Liver (tissue), 8 donors: ENCODE measurements at regions not wholly inside any gene's neighbourhood (a gene's known extent, or its start where the extent isn't known, plus 50 kb on each side); places are given as distances from the start of the nearest gene placed in this dataset.

Source experiments
- DNase-seq: peaks from one replicate; pipeline ENCODE4 v3.0.0-alpha.2; 2017; ENCODE audit warnings: low spot score
- H3K27ac ChIP-seq, 2 donors: one replicate each; pipeline ENCODE4 v1.7.0; 2013; ENCODE audit warnings: inconsistent platforms in 2 of 2, low read length in 2 of 2, control low read depth in 1 of 2, low read depth in 1 of 2, mild to moderate bottlenecking in 1 of 2
- H3K27me3 ChIP-seq, 4 donors: one replicate each; pipeline versions ENCODE4 v1.6.1 to v1.7.0; 2013; ENCODE audit warnings: low read length in 3 of 4, inconsistent platforms in 1 of 4, mild to moderate bottlenecking in 1 of 4, moderate library complexity in 1 of 4; ENCODE audit not compliant: control insufficient read depth in 4 of 4, insufficient read depth in 4 of 4
- H3K36me3 ChIP-seq, 4 donors: one replicate each; pipeline versions ENCODE4 v1.6.1 to v1.7.0; 2013; ENCODE audit warnings: low read length in 3 of 4, mild to moderate bottlenecking in 3 of 4, low read depth in 1 of 4, moderate library complexity in 1 of 4; ENCODE audit not compliant: control insufficient read depth in 4 of 4, insufficient read depth in 3 of 4
- H3K4me1 ChIP-seq, 4 donors: one replicate each; pipeline versions ENCODE4 v1.6.1 to v1.7.0; 2013; ENCODE audit warnings: low read length in 3 of 4, mild to moderate bottlenecking in 3 of 4, moderate library complexity in 1 of 4; ENCODE audit not compliant: control insufficient read depth in 4 of 4, insufficient read depth in 4 of 4
- H3K4me3 ChIP-seq, 3 donors: one replicate each; pipeline versions ENCODE4 v1.6.1 to v1.7.0; 2013; ENCODE audit warnings: low read length in 3 of 3, control low read depth in 1 of 3, low read depth in 1 of 3, mild to moderate bottlenecking in 1 of 3
- H3K9ac ChIP-seq, 2 donors: one replicate each; pipeline ENCODE4 v1.7.0; 2013; ENCODE audit warnings: low read length in 2 of 2, mild to moderate bottlenecking in 2 of 2, moderate library complexity in 2 of 2, control low read depth in 1 of 2, low read depth in 1 of 2
- H3K9me3 ChIP-seq, 4 donors: one replicate each; pipeline versions ENCODE4 v1.6.1 to v1.7.0; 2013; ENCODE audit warnings: low read length in 3 of 4; ENCODE audit not compliant: control insufficient read depth in 4 of 4
- EGR1 ChIP-seq, 2 donors: IDR thresholded peaks; 2 replicates each; pipeline ENCODE4 v1.6.1; 2016 to 2018; ENCODE audit warnings: antibody characterized with exemption in 2 of 2, low read depth in 2 of 2
- FOXA1 ChIP-seq: IDR thresholded peaks from 2 replicates; pipeline ENCODE4 v1.6.1; 2016; ENCODE audit warnings: antibody characterized with exemption
- FOXA2 ChIP-seq: IDR thresholded peaks from 2 replicates; pipeline ENCODE4 v1.6.1; 2016; ENCODE audit warnings: antibody characterized with exemption
- GABPA ChIP-seq, 2 donors: IDR thresholded peaks in 1 of 2; conservative IDR thresholded peaks in 1 of 2; 2 replicates each; pipeline ENCODE4 v1.6.1; 2016; ENCODE audit warnings: antibody characterized with exemption in 2 of 2, mild to moderate bottlenecking in 1 of 2, moderate library complexity in 1 of 2
- HNF4A ChIP-seq, 2 donors: conservative IDR thresholded peaks; 2 replicates each; pipeline ENCODE4 v1.6.1; 2016; ENCODE audit warnings: antibody characterized with exemption in 2 of 2, mild to moderate bottlenecking in 2 of 2
- HNF4G ChIP-seq: IDR thresholded peaks from 2 replicates; pipeline ENCODE4 v1.6.1; 2016; ENCODE audit warnings: antibody characterized with exemption
- JUND ChIP-seq, 2 donors: IDR thresholded peaks; 2 replicates each; pipeline ENCODE4 v1.6.1; 2016; ENCODE audit warnings: antibody characterized with exemption in 2 of 2
- NR2F2 ChIP-seq: IDR thresholded peaks from 2 replicates; pipeline ENCODE4 v1.6.1; 2016; ENCODE audit warnings: antibody characterized with exemption
- RAD21 ChIP-seq, 2 donors: IDR thresholded peaks; 2 replicates each; pipeline ENCODE4 v1.6.1; 2016; ENCODE audit warnings: antibody characterized with exemption in 2 of 2, mild to moderate bottlenecking in 2 of 2
- RXRA ChIP-seq, 2 donors: IDR thresholded peaks; 2 replicates each; pipeline ENCODE4 v1.6.1; 2017 to 2018; ENCODE audit warnings: antibody characterized with exemption in 2 of 2, mild to moderate bottlenecking in 1 of 2
- SP1 ChIP-seq: IDR thresholded peaks from 2 replicates; pipeline ENCODE4 v1.6.1; 2018; ENCODE audit warnings: antibody characterized with exemption, mild to moderate bottlenecking
- TAF1 ChIP-seq: conservative IDR thresholded peaks from 2 replicates; pipeline ENCODE4 v1.6.1; 2016; ENCODE audit warnings: antibody characterized with exemption, mild to moderate bottlenecking
- YY1 ChIP-seq: IDR thresholded peaks from 2 replicates; pipeline ENCODE4 v1.6.1; 2016; ENCODE audit warnings: antibody characterized with exemption, mild to moderate bottlenecking
- WGBS: extraction: QIAGEN DNeasy Blood & Tissue Kit; methylation state at CpG from one replicate; pipeline ENCODE4 v1.1.7; 2013; 5-methylcytosine and 5-hydroxymethylcytosine counted together
- TF ChIP-seq, protein P1 (sequence below): IDR thresholded peaks from 2 replicates; pipeline ENCODE4 v1.6.1; 2016; ENCODE audit warnings: antibody characterized with exemption
- TF ChIP-seq, protein P2 (sequence below): IDR thresholded peaks from 2 replicates; pipeline ENCODE4 v1.6.1; 2016; ENCODE audit warnings: antibody characterized with exemption
- TF ChIP-seq, protein P3 (sequence below): IDR thresholded peaks from 2 replicates; pipeline ENCODE4 v1.6.1; 2016; ENCODE audit warnings: antibody characterized with exemption
- TF ChIP-seq, protein P4 (sequence below): fragments of 150-350 bp; IDR thresholded peaks from 2 replicates; pipeline ENCODE4 v1.5.1; 2017; ENCODE audit warnings: improper control_type of control experiment, low read depth, low read length; ENCODE audit not compliant: missing input control
- TF ChIP-seq, protein P5 (sequence below): IDR thresholded peaks from 2 replicates; pipeline ENCODE4 v1.6.1; 2016; ENCODE audit warnings: antibody characterized with exemption, mild to moderate bottlenecking
- donor health status: healthy.
- donor health status: healthy.
- donor health status: healthy.
- donor health status: healthy.
- donor health status: healthy.

DNA sequence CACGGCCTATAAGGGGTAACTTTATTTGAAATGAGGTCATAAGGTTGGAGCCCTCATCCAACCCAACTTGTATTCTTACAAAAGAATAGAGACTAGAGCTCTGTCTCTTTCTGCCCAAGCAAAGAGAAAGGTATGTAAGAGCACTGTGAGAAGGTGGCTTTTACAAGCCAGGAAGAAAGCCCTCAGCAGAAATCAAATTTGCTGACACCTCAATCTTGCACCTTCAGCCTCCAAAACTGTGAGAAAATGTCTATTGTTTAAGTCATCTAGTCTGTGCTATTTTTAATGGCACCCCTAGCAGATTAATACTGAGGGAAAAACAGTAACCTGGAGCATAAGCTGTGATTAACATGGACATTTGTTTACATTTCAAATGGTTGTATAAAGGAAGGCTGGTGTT lies 860.7 kb downstream of the PCDH7 start (continued):
- no peak for TF ChIP-seq EGR1 (IDR thresholded peaks at IDR 0.05; ENCODE audit: low read depth in 2 of 2)
- no peak for TF ChIP-seq FOXA1
- no peak for TF ChIP-seq NR2F2
- no peak for TF ChIP-seq HNF4G
- TF ChIP-seq RAD21 (IDR thresholded peaks at IDR 0.05): no peak

DNA sequence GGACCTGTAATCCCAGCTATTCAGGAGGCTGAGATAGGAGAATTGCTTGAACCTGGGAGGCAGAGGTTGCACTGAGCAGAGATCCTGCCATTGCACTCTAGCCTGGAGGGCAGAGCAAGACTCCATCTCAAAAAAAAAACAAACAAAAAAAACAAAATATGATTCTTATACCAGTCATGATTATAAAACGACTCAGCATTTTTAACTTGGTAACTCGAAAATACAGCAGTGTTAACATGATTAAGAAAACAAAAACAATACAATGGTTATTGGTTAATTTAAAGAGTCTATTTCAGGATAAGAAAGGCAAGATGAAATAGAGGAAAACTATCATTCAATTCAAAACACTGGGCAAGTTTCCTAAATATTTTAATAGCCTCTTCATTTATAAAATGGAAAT lies 865.3 kb downstream of the PCDH7 start:
- H3K27me3 ChIP-seq: no peaks in the 10 kb centered on the region
- no peak overlapping the region for H3K9ac ChIP-seq
- no peak for TF ChIP-seq TAF1
- TF ChIP-seq, protein P1, sequence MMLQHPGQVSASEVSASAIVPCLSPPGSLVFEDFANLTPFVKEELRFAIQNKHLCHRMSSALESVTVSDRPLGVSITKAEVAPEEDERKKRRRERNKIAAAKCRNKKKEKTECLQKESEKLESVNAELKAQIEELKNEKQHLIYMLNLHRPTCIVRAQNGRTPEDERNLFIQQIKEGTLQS: no peak
- no peak for TF ChIP-seq HNF4G
- TF ChIP-seq, protein P2, sequence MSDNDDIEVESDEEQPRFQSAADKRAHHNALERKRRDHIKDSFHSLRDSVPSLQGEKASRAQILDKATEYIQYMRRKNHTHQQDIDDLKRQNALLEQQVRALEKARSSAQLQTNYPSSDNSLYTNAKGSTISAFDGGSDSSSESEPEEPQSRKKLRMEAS: no peak
- TF ChIP-seq RAD21 (IDR thresholded peaks at IDR 0.05): no peak
- no peak overlapping the region for H3K4me3 ChIP-seq
- no peaks in the 10 kb centered on the region for H3K4me1 ChIP-seq
- DNase-seq: no peak
- no peak overlapping the region for H3K27ac ChIP-seq
- 48% methylated on average over 2 of the region's 2 CpGs for WGBS
- no peaks in the 10 kb centered on the region for H3K9me3 ChIP-seq
- H3K36me3 ChIP-seq: no peaks in the 10 kb centered on the region

DNA sequence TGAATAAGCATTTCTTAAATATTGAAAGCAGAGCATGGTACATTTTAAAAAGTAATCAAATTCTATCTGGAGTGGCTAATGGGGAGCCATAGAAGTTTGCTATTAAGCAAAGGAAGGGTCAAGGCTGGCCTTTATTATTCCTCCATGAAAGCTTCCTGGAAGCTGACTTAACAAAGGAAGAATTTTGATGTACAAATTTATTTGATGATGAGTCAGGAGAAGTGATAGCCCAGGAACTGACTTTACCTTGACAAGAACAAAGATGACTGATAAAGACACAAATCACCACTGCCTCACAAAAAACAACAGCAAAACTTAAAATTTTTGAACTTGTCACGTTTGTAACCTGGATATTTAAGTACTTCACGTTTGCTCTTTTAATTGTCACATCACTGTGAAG lies 872.1 kb downstream of the PCDH7 start:
- H3K27ac ChIP-seq: no peak overlapping the region
- no peak overlapping the region for H3K9ac ChIP-seq
- TF ChIP-seq JUND (IDR thresholded peaks at IDR 0.05): no peak
- TF ChIP-seq, protein P2: no peak
- TF ChIP-seq YY1: no peak
- no peak for TF ChIP-seq HNF4G
- TF ChIP-seq, protein P3, sequence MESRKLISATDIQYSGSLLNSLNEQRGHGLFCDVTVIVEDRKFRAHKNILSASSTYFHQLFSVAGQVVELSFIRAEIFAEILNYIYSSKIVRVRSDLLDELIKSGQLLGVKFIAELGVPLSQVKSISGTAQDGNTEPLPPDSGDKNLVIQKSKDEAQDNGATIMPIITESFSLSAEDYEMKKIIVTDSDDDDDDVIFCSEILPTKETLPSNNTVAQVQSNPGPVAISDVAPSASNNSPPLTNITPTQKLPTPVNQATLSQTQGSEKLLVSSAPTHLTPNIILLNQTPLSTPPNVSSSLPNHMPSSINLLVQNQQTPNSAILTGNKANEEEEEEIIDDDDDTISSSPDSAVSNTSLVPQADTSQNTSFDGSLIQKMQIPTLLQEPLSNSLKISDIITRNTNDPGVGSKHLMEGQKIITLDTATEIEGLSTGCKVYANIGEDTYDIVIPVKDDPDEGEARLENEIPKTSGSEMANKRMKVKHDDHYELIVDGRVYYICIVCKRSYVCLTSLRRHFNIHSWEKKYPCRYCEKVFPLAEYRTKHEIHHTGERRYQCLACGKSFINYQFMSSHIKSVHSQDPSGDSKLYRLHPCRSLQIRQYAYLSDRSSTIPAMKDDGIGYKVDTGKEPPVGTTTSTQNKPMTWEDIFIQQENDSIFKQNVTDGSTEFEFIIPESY: no peak
- TF ChIP-seq TAF1: no peak
- no peak for TF ChIP-seq SP1
- no peak for TF ChIP-seq GABPA (IDR thresholded peaks at IDR 0.05 in 1 of 2, conservative IDR thresholded peaks at IDR 0.05 in 1 of 2)
- no peak for TF ChIP-seq FOXA2
- TF ChIP-seq EGR1 (IDR thresholded peaks at IDR 0.05; ENCODE audit: low read depth in 2 of 2): no peak
- TF ChIP-seq NR2F2: no peak
- TF ChIP-seq, protein P4, sequence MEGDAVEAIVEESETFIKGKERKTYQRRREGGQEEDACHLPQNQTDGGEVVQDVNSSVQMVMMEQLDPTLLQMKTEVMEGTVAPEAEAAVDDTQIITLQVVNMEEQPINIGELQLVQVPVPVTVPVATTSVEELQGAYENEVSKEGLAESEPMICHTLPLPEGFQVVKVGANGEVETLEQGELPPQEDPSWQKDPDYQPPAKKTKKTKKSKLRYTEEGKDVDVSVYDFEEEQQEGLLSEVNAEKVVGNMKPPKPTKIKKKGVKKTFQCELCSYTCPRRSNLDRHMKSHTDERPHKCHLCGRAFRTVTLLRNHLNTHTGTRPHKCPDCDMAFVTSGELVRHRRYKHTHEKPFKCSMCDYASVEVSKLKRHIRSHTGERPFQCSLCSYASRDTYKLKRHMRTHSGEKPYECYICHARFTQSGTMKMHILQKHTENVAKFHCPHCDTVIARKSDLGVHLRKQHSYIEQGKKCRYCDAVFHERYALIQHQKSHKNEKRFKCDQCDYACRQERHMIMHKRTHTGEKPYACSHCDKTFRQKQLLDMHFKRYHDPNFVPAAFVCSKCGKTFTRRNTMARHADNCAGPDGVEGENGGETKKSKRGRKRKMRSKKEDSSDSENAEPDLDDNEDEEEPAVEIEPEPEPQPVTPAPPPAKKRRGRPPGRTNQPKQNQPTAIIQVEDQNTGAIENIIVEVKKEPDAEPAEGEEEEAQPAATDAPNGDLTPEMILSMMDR: no peak
- TF ChIP-seq RAD21 (IDR thresholded peaks at IDR 0.05): no peak
- TF ChIP-seq, protein P1: no peak
- TF ChIP-seq, protein P5, sequence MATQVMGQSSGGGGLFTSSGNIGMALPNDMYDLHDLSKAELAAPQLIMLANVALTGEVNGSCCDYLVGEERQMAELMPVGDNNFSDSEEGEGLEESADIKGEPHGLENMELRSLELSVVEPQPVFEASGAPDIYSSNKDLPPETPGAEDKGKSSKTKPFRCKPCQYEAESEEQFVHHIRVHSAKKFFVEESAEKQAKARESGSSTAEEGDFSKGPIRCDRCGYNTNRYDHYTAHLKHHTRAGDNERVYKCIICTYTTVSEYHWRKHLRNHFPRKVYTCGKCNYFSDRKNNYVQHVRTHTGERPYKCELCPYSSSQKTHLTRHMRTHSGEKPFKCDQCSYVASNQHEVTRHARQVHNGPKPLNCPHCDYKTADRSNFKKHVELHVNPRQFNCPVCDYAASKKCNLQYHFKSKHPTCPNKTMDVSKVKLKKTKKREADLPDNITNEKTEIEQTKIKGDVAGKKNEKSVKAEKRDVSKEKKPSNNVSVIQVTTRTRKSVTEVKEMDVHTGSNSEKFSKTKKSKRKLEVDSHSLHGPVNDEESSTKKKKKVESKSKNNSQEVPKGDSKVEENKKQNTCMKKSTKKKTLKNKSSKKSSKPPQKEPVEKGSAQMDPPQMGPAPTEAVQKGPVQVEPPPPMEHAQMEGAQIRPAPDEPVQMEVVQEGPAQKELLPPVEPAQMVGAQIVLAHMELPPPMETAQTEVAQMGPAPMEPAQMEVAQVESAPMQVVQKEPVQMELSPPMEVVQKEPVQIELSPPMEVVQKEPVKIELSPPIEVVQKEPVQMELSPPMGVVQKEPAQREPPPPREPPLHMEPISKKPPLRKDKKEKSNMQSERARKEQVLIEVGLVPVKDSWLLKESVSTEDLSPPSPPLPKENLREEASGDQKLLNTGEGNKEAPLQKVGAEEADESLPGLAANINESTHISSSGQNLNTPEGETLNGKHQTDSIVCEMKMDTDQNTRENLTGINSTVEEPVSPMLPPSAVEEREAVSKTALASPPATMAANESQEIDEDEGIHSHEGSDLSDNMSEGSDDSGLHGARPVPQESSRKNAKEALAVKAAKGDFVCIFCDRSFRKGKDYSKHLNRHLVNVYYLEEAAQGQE: no peak
- no peak for TF ChIP-seq RXRA (IDR thresholded peaks at IDR 0.05)
- no peak for TF ChIP-seq FOXA1
- no peak for TF ChIP-seq HNF4A (conservative IDR thresholded peaks at IDR 0.05)
- DNase-seq: no peak
- no peaks in the 10 kb centered on the region for H3K9me3 ChIP-seq
- 37% methylated on average over 2 of the region's 2 CpGs for WGBS
- no peak overlapping the region for H3K4me3 ChIP-seq
- H3K4me1 ChIP-seq: no peaks in the 10 kb centered on the region
- no peaks in the 10 kb centered on the region for H3K36me3 ChIP-seq
- H3K27me3 ChIP-seq: no peaks in the 10 kb centered on the region
